Activated T-cell treated with anti-CD3 and anti-CD28 coated beads for 24 hours (primary cell): ENCODE measurements at regions not wholly inside any gene's neighbourhood (a gene's known extent, or its start where the extent isn't known, plus 50 kb on each side); places are given as distances from the start of the nearest gene placed in this dataset.

Source experiments
- DNase-seq: peaks from one replicate; pipeline ENCODE4 v3.0.0-alpha.2; 2020; ENCODE audit warnings: low read depth

GRCh38 chr6:2426561-2427340, 181.3 kb upstream of the GMDS start:
- no peak for DNase-seq

GRCh38 chr6:2416128-2416712, 170.8 kb upstream of the GMDS start:
- DNase-seq, result no peak

- DNase-seq, result no peak
Observed at GRCh38 chr6:2414885-2415547, 169.6 kb upstream of the GMDS start.

DNA sequence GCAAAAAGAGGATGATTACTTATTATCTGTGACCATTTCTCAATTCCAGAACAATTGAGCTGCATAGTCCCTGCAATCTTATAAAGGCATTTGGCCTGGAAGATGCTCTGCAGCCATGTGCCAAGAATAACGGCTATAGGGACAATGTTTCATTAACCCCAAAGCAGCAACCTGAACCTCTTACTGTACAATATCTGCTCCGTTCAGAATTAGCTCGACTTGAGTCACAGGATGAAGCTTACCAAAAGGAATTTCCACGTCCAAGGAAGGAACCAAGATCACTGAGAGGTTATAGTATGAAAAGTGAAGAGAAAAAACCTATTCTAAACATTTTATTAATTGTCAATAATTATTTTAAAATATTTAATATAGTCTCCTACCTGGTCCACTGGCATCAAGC, 167.3 kb upstream of the GMDS start:
- DNase-seq, result no peak

DNA sequence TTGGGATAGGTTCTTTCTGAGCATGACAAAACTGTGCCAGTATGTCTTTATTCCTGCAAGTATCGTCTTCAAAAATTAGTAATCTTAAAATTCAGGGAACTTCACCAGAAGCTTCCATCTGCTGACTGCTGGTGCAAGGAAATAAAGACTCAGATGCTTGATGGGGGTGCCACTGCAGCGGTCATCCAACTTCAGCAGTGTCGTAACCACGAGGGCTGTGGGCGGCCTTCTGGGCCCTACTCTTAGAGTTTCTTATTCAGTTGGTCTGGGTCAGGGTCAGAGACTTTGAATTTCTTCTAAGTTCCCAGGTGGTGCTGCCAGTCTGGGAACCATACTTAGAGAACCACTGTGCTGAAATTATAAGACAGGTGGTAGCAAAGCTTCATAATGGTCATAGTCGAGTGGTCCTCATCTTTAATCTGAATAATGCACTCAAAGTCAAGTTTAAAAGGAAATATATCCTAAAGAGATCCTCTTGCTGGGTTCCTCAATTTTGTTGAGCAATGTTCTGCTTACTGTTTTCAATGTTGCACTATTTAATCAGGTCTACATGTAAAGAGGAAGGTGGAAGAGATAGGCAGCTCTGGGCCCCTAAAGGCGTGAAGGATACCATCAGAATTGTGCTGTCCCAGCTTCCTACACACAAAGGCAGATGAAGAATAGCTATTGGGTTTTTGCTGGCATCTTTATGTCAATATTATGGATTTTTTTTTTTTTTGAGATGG, 165.4 kb upstream of the GMDS start:
- DNase-seq, result no peak

GRCh38 chr6:2407525-2407924, 162.1 kb upstream of the GMDS start:
- no peak for DNase-seq

DNA sequence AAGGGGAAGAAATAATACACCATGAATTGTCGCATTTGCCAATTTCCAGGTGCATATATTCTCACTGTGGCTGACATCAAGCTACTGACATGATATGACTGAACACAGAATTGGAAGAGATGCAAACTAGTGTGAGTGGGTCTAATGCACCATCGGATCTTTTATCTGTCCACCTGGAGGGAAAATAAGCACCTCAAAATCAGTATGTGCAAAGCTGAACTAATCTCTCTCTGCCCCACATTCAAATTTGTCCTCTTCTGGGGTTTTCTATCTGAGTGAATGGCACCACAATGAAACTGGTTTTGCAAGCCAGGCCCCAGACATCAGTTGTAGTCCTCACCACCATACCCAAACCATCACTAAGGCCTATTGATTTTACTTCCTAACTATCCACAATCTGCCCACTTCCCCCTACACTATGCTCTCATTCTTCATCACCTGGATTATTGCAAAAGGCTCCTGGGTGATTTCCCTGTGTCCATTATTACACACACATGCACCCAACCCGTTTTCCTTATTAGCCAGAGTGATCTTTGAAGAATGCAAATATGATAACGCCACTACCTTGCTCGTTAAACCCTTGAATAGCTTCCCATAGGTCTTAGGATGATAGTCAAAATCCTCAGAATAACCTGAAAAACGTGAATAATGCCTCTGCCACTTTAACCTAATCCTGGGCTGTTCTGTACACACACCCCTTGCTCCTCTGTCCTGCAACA, 159.0 kb upstream of the GMDS start:
- no peak for DNase-seq

DNA sequence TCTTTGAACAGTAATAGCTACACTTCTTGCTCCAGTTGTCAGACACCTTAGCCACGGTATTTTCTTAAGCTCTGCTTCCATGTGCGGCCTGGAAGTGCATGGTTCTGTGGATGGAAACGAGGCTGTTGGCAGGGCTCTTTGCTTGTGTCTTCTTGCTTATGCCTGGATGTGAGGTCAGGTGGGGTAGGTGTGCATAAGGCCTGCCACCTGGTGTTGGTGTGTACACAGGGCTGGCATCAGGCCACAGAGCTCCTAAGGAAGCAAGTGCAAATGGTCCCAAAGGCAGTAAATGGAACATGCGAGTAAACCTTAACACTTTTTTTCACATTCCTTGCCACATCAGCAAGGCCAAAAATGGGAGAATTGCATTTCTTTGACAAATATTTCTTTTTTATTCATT, 158.1 kb upstream of the GMDS start:
- DNase-seq, result no peak

DNA sequence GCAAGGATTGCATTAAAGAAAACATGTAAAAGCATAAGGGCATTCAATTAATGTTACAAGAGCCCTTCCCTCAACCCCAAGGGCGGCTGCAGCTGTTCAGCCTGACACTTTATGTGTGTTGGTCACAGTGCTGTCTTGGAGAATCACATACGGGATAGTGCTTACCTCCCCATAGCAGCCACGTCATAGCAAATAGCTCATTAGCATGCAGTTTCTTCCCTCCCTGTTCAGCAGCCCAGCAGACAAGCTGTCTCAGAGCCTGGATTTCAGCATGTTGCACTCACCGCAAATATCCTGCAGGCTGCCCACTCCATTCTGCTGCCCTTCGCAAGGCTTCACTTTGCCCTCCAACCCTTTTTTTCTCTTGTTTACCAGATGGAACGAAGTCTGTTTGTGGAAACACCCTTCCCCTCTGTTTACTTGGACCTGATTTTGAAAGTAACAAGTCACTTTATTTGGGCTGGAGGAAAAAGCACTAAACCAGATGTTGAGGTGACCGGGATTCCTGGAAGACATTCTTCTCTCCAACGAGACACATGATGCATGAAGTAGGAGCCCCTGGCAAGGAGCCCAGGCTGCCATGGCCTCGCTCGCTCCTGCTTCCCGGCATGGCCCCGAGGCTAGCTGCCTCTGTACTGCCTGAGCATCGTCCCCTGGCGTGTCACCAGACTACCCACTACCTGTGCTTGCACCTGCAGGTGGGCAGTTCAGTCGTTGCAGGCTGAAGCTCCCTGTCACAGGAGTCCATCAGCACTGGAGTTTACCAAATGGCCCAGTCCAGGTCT, 151.6 kb upstream of the GMDS start:
- DNase-seq, result no peak

- DNase-seq, result no peak
Observed at GRCh38 chr6:2396042-2396657, 150.7 kb upstream of the GMDS start.

DNA sequence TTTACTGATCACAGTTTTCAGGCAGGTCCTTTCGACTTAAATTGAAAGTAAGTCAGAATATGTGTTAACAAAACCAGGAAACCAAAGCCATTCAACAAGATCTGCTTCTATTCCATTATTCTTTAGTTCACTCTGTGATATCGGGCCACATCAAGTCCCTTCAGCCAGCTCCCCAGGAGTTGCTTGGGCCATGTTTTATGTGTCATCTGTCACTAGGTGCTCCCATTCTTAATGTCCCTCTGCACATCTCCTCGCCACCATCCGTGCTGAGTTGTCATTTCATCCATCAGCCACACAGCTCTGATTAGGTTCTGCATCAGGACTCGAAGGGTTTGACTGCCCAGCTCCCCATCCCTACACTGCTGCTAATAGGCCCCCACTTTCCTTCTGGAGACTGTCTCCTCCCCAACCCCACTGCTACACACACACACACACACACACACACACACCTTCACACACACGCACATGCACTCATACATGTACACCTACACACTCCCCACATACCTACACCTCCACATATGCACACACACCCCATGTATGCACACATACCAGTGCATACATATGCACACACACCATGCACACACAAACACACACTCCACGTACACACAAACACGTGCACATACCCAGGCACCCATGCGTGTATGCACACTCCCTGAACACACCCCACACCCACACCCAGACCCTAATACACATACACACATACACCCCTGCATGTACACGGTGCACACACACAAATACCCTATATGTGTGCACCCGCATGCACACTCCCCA, 143.3 kb upstream of the GMDS start:
- no peak for DNase-seq

DNA sequence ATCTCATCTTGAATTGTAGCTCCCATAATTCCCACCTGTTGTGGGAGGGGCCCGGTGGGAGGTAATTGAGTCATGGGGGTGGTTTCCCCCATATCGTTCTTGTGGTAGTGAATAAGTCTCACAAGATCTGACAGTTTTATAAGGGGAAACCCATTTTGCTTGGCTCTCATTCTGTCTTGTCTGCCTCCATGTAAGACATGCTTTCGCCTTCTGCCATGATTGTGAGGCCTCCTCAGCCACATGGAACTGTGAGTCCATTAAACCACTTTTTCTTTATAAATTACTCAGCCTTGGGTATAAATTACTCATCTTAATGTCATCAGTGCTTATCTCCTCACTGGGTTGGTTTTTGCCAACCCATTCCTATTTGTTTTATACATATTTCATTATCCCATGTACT, 142.0 kb upstream of the GMDS start:
- DNase-seq, result no peak

- no peak for DNase-seq
Observed at GRCh38 chr6:2385471-2385983, 140.1 kb upstream of the GMDS start.

DNA sequence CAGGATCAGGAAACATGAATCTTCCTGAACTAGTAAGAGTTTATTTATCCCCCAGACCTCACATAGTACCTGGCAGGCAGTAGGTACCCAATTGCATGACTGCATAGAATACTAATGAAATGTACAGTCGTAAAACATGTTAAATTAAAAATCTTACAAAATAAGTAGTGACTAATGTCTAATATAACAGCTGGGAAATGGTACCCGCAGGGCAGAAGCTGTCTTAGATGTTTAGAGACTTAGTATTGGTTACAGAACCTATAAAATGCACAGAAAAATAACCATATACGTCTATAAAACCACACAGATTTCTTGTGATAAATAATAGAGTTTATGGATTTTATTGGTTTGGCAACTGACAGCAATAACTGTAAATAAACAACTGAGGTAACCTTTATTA, 139.1 kb upstream of the GMDS start:
- DNase-seq, result no peak

GRCh38 chr6:2381872-2382661, 136.7 kb upstream of the GMDS start:
- no peak for DNase-seq

- DNase-seq, result no peak
Observed at GRCh38 chr6:2378891-2379652, 133.7 kb upstream of the GMDS start.

GRCh38 chr6:2378046-2378657, 132.7 kb upstream of the GMDS start:
- no peak for DNase-seq
